ENCODE measurements at regions not wholly inside any gene's neighbourhood (a gene's known extent, or its start where the extent isn't known, plus 50 kb on each side); places are given as distances from the start of the nearest gene placed in this dataset.

DNA sequence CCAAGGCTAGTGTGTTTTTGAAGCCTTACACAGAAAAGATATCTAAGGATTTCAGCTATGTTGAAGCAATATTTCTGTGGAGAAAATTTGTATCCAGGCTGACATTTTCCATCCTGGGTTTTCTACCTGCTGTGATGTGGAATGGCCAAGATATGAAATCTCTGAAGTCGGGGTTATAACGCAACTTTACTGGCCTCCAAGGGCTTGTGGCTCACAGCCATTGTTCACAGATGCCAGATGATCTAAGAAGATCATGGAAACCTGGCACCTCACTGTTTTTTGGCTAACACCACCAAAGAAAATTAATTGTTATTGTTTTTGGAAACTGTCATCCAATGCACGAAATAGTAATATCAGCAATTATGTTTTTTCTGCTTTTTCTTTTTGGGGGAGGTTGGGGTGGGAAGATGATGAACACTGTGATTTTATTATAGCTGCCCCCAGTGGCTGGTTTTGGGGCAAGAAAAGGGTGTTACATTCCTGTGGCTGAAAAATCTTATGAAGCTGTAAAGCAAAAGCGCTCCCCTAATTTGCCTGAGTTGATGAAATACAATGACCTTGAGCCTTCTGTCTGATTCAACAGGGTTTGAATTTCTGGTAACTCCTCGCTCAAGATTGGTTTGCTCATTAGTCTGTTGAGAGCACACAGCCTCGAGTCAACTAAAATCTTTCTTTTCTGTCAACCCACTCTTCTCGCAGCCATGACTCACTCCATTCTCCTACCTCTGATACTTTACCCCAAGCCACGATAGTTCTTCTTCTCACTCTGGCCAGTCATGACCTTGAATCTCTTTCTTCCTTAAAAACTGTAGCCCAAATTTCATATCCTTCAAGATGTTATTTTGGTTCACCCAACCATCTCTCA, 236.7 kb downstream of the PAX1 start:
- no TSS peak for BruUV-seq (replicated peaks)
- Histone ChIP-seq H3K9me3 (ENCODE audit: insufficient read depth, low read depth) (no peaks in the 10 kb centered on the region), H3K79me2 (ENCODE audit: low read depth) (no peaks in the 10 kb centered on the region), H3K36me3 (ENCODE audit: low read depth) (no peaks in the 10 kb centered on the region), H3K27ac (no peak overlapping the region), H3K4me3 (no peak overlapping the region), H4K20me1 (ENCODE audit: insufficient read depth) (no peaks in the 10 kb centered on the region), H3K4me2 (no peak overlapping the region), H2AFZ (no peak overlapping the region), H3K4me1 (replicated peaks; ENCODE audit: insufficient read depth) (no peaks in the 10 kb centered on the region), H3K9me2 (ENCODE audit: insufficient read depth) (no peaks in the 10 kb centered on the region), H3F3A (ENCODE audit: insufficient read depth, low read depth) (no peaks in the 10 kb centered on the region), H3K27me3 (ENCODE audit: insufficient read depth, low read depth) (no peaks in the 10 kb centered on the region)
- no peak for DNase-seq
- CTCF ChIA-PET = no interaction called here
- POLR2A ChIA-PET (ENCODE audit: unreplicated experiment) = no interaction called here
- TF ChIP-seq, protein P1, sequence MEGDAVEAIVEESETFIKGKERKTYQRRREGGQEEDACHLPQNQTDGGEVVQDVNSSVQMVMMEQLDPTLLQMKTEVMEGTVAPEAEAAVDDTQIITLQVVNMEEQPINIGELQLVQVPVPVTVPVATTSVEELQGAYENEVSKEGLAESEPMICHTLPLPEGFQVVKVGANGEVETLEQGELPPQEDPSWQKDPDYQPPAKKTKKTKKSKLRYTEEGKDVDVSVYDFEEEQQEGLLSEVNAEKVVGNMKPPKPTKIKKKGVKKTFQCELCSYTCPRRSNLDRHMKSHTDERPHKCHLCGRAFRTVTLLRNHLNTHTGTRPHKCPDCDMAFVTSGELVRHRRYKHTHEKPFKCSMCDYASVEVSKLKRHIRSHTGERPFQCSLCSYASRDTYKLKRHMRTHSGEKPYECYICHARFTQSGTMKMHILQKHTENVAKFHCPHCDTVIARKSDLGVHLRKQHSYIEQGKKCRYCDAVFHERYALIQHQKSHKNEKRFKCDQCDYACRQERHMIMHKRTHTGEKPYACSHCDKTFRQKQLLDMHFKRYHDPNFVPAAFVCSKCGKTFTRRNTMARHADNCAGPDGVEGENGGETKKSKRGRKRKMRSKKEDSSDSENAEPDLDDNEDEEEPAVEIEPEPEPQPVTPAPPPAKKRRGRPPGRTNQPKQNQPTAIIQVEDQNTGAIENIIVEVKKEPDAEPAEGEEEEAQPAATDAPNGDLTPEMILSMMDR (conservative IDR thresholded peaks at IDR 0.05) = no peak
- no peak for TF ChIP-seq EZH2 (IDR thresholded peaks at IDR 0.05; ENCODE audit: low read depth)
- intact Hi-C loops (cut with micrococcal nuclease; ENCODE audit: unreplicated experiment) = no loop called here

- no peaks in the 10 kb centered on the region for H3K9me2 ChIP-seq (ENCODE audit: insufficient read depth)
- TF ChIP-seq EZH2 (IDR thresholded peaks at IDR 0.05; ENCODE audit: low read depth) = no peak
- TF ChIP-seq, protein P1 (conservative IDR thresholded peaks at IDR 0.05) = no peak
- DNase-seq = no peak
- H3K4me3 ChIP-seq = no peak overlapping the region
- H2AFZ ChIP-seq = no peak overlapping the region
- no peaks in the 10 kb centered on the region for H4K20me1 ChIP-seq (ENCODE audit: insufficient read depth)
- no TSS peak for BruUV-seq (replicated peaks)
- H3K27ac ChIP-seq = no peak overlapping the region
- no peaks in the 10 kb centered on the region for H3F3A ChIP-seq (ENCODE audit: insufficient read depth, low read depth)
- H3K4me2 ChIP-seq = no peak overlapping the region
- CTCF ChIA-PET = no interaction called here
- no peaks in the 10 kb centered on the region for H3K27me3 ChIP-seq (ENCODE audit: insufficient read depth, low read depth)
- no peaks in the 10 kb centered on the region for H3K9me3 ChIP-seq (ENCODE audit: insufficient read depth, low read depth)
- no peaks in the 10 kb centered on the region for H3K79me2 ChIP-seq (ENCODE audit: low read depth)
- intact Hi-C loops (cut with micrococcal nuclease; ENCODE audit: unreplicated experiment) = no loop called here
- POLR2A ChIA-PET (ENCODE audit: unreplicated experiment) = no interaction called here
- no peaks in the 10 kb centered on the region for H3K36me3 ChIP-seq (ENCODE audit: low read depth)
- no peaks in the 10 kb centered on the region for H3K4me1 ChIP-seq (replicated peaks; ENCODE audit: insufficient read depth)
These were observed 231.4 kb downstream of the PAX1 start for GRCh38 chr20:21936720-21937380.

DNA sequence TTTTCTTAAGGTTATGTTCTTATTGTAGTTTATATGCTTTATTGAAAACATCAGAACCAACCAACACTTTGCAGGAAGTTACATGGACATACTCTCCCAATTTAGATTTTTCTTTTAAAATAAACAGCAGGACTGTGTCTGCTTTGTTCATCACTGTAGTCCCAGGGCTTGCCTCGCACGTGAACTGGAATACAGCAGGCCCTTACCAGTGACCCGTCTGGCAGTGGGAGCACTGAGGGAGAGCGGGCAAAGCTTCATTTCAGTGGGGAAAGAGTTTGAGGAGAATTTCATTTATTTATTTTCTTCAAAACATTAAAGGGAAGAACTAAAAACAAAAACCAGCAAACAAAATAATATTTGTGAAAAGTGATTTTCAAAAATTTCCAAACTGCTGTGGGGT, 230.8 kb downstream of the PAX1 start:
- POLR2A ChIA-PET (ENCODE audit: unreplicated experiment) = no interaction called here

More for the DNA sequence above, 230.8 kb downstream of the PAX1 start:
- Histone ChIP-seq H3K4me3 (no peak overlapping the region), H3K9me3 (ENCODE audit: insufficient read depth, low read depth) (no peaks in the 10 kb centered on the region), H3K36me3 (ENCODE audit: low read depth) (no peaks in the 10 kb centered on the region), H3K4me1 (replicated peaks; ENCODE audit: insufficient read depth) (no peaks in the 10 kb centered on the region), H3F3A (ENCODE audit: insufficient read depth, low read depth) (no peaks in the 10 kb centered on the region), H3K27ac (no peak overlapping the region), H3K27me3 (ENCODE audit: insufficient read depth, low read depth) (no peaks in the 10 kb centered on the region), H2AFZ (no peak overlapping the region), H4K20me1 (ENCODE audit: insufficient read depth) (no peaks in the 10 kb centered on the region), H3K4me2 (no peak overlapping the region), H3K79me2 (ENCODE audit: low read depth) (no peaks in the 10 kb centered on the region), H3K9me2 (ENCODE audit: insufficient read depth) (no peaks in the 10 kb centered on the region)
- BruUV-seq (replicated peaks) = no TSS peak
- TF ChIP-seq, protein P1 (conservative IDR thresholded peaks at IDR 0.05) = no peak
- no peak for TF ChIP-seq EZH2 (IDR thresholded peaks at IDR 0.05; ENCODE audit: low read depth)
- CTCF ChIA-PET = no interaction called here
- DNase-seq = no peak
- intact Hi-C loops (cut with micrococcal nuclease; ENCODE audit: unreplicated experiment) = no loop called here
